ENCODE measurements at regions not wholly inside any gene's neighbourhood (a gene's known extent, or its start where the extent isn't known, plus 50 kb on each side); places are given as distances from the start of the nearest gene placed in this dataset.
A peak's percentile ranks its signal among the peaks of the same experiment; 100 is the strongest.
"Not testable (repeated sequence)": the region's sequence is repeated elsewhere in the genome, so short reads cannot be mapped to it uniquely, and the experiment has no call there.

- no peak for DNase-seq
Measured at GRCh38 chr13:54004026-54004699, 975.5 kb downstream of the OLFM4 start.

- no peak for DNase-seq
Measured at GRCh38 chr13:54016542-54016941, 987.9 kb downstream of the OLFM4 start.

- no peak for DNase-seq
Measured at GRCh38 chr13:54018485-54018884, 989.9 kb downstream of the OLFM4 start.

- DNase-seq = peak; percentile 1
Measured at GRCh38 chr13:54029226-54029625, 1000.6 kb downstream of the OLFM4 start.

- no peak for DNase-seq
Measured at GRCh38 chr13:54029720-54030119, 1001.1 kb downstream of the OLFM4 start.

GRCh38 chr13:54033323-54033861, 1004.8 kb downstream of the OLFM4 start:
- no peak for DNase-seq

GRCh38 chr13:54034047-54034446, 1005.4 kb downstream of the OLFM4 start:
- no peak for DNase-seq

GRCh38 chr13:54057416-54057815, 1028.8 kb downstream of the OLFM4 start:
- DNase-seq = not testable (repeated sequence)

- DNase-seq = not testable (repeated sequence)
Measured at GRCh38 chr13:54069958-54070357, 1041.3 kb downstream of the OLFM4 start.

- no peak for DNase-seq
Measured at GRCh38 chr13:54077569-54077968, 1049.0 kb downstream of the OLFM4 start.

- no peak for DNase-seq
Measured at GRCh38 chr13:54078271-54078870, 1049.8 kb downstream of the OLFM4 start.

- DNase-seq = not testable (repeated sequence)
Measured at GRCh38 chr13:54082309-54082708, 1053.7 kb downstream of the OLFM4 start.

- DNase-seq = no peak
Measured at GRCh38 chr13:54091884-54092283, 1063.3 kb downstream of the OLFM4 start.

GRCh38 chr13:54092686-54093085, 1064.1 kb downstream of the OLFM4 start:
- DNase-seq = no peak

- DNase-seq = no peak
Measured at GRCh38 chr13:54110597-54110996, 1082.0 kb downstream of the OLFM4 start.

GRCh38 chr13:54124700-54125099, 1096.1 kb downstream of the OLFM4 start:
- DNase-seq = no peak

GRCh38 chr13:54130931-54131330, 1102.3 kb downstream of the OLFM4 start:
- DNase-seq = not testable (repeated sequence)

- not testable (repeated sequence) for DNase-seq
Measured at GRCh38 chr13:54131433-54131832, 1102.8 kb downstream of the OLFM4 start.

GRCh38 chr13:54132127-54132526, 1103.5 kb downstream of the OLFM4 start:
- not testable (repeated sequence) for DNase-seq

- not testable (repeated sequence) for DNase-seq
Measured at GRCh38 chr13:54132720-54133119, 1104.1 kb downstream of the OLFM4 start.

- no peak for DNase-seq
Measured at GRCh38 chr13:54133746-54134145, 1105.1 kb downstream of the OLFM4 start.

- DNase-seq = no peak
Measured at GRCh38 chr13:54144828-54145227, 1116.2 kb downstream of the OLFM4 start.

- DNase-seq = no peak
Measured at GRCh38 chr13:54150851-54151250, 1122.2 kb downstream of the OLFM4 start.

GRCh38 chr13:54162069-54162468, 1133.5 kb downstream of the OLFM4 start:
- no peak for DNase-seq
